DMS 273 (cell line): ENCODE measurements at regions not wholly inside any gene's neighbourhood (a gene's known extent, or its start where the extent isn't known, plus 50 kb on each side); places are given as distances from the start of the nearest gene placed in this dataset.
"Not testable (repeated sequence)": the region's sequence is repeated elsewhere in the genome, so short reads cannot be mapped to it uniquely, and the experiment has no call there.

Source experiments
- DNase-seq: peaks from one replicate; lab custom pipeline; 2025; ENCODE audit not compliant: unreplicated experiment; lab: John Stamatoyannopoulos, UW

- DNase-seq: no peak
These were observed 78.2 kb upstream of the TBX18 start for GRCh38 chr6:84842525-84843166.

GRCh38 chr6:84837068-84837866, 72.9 kb upstream of the TBX18 start:
- DNase-seq: not testable (repeated sequence)

- no peak for DNase-seq
These were observed 72.0 kb upstream of the TBX18 start for GRCh38 chr6:84836366-84836765.

- no peak for DNase-seq
These were observed 70.9 kb upstream of the TBX18 start for GRCh38 chr6:84835340-84835739.

- not testable (repeated sequence) for DNase-seq
These were observed 67.5 kb upstream of the TBX18 start for GRCh38 chr6:84831924-84832323.

GRCh38 chr6:84825461-84825860, 61.1 kb upstream of the TBX18 start:
- DNase-seq: no peak

GRCh38 chr6:84821314-84821713, 56.9 kb upstream of the TBX18 start:
- not testable (repeated sequence) for DNase-seq

GRCh38 chr6:84816741-84817140, 52.3 kb upstream of the TBX18 start:
- no peak for DNase-seq

GRCh38 chr6:84815896-84816735, 51.7 kb upstream of the TBX18 start:
- no peak for DNase-seq
